NCI-H446 (cell line): ENCODE measurements at regions not wholly inside any gene's neighbourhood (a gene's known extent, or its start where the extent isn't known, plus 50 kb on each side); places are given as distances from the start of the nearest gene placed in this dataset.

Source experiments
- DNase-seq, 2 experiments: peaks; one replicate each; lab custom pipeline; 2025; lab: John Stamatoyannopoulos, UW

DNA sequence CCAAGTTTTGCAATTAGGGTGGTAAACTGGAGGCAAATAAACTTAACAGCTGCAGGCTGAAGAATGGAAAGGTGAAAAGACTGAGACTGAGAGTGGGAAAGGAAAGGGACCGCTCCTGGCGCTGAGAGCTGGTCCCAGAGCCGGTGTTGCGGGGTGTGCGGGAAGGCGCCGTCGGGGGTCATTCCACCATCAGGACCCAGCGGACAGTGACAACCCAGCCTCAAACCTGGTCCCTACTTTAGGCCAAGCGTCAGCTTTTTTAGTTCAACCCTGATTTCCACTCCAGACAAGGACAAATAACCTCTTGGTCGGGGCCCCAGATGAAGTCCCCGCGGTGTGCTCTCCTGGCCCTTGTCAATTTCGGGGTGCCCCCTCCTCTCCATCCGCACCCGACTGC, 145.8 kb upstream of the ETS2 start:
- DNase-seq = no peak

DNA sequence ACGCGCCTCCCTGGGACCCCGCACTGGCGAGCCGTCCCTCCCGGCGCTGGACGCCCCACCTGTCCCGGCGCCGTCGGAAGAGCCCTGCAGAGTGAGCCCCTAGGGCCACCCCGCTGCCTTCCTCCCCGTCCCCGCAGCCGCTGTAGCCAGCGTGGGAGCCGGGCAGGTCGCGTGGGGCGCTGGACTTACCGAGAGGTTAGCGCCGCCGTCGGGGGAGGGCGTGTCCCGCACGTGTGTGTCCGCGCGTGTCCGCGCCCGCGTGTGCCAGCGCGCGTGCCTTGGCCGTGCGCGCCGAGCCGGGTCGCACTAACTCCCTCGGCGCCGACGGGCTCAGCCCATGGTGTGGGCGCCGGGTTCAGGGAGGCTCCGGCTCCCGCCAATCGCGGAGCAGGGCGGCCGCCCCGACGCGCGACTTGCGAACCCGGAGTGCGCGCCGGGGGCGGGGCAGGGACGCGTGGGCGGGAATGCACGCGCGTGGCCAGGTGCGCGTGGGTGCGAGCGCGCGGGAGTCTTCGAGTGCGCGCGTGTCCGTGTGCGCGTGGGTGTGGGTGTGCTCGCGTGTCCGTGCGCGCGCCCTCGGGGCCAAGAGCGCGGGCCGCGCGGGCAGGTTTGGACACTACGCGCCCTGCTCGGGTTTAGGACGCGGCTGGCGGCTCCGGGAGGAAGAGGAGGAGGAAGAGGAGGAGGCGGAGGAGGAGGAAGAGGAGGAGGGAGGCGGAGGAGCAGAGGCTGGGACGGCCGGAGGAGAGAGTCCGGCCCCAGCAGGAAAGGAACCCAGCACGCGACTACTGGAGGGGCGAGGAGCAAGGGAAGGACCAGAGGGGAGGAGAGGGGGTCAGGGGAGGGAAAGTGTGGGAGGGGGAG, 145.2 kb upstream of the ETS2 start:
- no peak for DNase-seq

DNA sequence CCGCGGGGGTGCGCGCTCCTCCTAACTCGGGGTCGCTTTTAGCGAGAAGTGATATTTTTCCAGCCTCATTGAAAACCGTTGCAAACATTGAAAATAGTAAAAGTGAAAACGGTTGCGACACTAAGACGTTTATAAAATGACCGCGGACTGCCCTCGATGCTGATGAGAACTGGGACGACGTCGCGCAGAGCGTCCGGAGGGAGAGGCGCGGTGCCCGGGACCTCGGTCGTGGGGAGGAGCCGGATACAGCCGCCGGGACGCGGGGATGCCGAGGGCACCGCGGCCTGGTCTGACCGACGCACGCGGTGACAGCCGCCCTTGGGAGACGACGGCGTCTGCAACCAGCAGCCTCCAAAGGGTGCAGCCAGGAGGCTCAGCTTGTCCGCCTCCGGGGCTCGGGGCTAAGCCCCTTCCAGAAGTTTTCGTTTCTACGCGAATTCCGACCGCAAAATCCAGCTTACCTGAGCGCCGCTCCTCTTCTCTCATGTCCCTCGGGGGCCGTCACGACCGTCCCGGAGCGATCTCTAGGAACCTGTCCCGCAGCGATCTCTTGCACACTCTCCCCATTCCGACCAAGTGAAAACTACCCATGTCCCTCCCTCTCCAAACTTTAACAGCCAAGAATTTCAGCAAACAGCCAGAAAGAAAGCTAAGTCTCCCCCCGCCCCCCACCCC, 144.4 kb upstream of the ETS2 start:
- no peak for DNase-seq

DNA sequence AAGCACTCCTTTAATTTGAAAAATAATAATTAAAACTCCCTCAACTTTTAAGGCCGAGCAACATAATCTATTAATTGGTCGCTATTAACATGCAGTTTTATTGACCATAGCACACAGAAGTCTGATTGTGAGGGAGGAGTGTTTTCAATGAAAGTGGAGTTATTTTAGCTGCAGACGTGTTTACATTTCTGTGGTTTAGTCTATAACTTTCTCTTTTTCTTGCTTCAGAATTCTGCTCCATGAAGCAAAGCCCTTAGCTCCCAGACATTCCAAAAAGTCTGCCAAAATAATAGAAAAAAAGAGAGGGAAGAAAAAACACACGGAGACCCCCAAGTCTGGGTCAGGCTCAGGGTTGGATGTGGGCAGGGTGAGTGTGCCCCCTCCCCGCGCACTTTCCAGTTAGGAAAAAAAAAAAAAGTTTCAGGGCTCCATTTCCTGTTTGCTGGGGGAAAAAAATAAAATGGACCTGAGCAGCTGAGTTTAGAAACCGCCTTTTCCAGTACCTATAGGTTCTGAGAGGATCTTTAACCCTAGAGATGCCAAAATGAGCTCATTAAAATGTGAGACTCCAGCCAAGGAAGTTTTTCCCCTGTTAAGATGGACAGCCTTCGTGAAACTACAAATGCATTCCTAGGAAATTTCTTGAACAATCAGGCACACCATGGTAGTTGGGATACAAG, 143.7 kb upstream of the ETS2 start:
- no peak for DNase-seq

DNA sequence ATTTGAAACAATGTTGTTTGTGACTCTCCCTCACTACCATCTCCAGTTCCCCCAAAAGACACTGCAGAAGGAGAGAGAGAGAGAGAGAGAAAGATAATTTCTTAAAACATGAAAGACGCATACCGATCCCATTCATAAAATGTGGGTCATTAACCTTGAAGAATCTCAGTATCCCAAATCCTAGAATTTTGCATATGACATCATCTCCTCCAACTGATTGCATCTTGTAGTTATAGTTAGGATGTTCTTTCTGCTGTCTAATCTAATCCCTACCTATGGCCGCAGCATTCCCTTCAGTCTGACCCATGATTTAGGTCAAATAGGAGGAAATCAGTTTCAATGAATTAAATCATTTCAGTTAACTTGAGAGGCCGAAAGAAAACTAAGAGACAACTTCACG, 142.4 kb upstream of the ETS2 start:
- DNase-seq = no peak

DNA sequence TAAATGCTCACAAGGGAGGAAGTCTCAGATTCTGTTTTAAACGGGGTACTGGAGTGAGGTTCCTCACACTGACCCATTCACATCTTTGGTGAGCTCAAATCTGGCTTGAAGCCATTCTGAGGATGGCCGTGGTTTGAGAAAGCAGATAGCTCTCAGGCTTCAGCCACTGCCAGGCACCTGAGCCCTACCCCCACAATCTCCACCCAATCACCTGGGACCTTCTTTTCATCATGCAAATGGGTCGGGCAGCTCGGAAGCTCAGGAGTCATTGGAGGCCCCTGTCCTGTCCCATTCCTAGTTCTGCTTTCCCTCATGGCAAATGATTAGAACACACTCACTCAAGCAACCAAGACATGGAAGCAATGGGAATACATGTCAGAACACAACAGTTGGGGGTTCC, 141.4 kb upstream of the ETS2 start:
- no peak for DNase-seq

DNA sequence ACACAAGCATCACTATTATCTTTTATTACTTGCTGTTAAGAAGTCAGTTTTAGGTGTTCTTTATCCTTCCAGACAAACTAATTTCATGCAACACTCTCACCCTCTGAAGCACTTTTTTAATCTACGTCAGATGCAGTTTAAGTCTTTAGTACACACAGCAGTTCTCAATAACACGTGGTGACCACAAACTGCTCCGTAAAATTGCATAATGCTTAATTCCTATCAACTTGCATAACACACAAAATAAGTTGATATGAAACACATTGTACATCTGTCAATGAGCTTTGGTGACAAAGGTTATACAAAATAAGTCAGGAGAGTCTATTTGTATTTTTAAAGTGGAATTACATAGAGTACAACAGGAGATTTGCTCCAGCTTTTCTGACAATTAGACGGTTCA, 140.9 kb upstream of the ETS2 start:
- DNase-seq = no peak

DNA sequence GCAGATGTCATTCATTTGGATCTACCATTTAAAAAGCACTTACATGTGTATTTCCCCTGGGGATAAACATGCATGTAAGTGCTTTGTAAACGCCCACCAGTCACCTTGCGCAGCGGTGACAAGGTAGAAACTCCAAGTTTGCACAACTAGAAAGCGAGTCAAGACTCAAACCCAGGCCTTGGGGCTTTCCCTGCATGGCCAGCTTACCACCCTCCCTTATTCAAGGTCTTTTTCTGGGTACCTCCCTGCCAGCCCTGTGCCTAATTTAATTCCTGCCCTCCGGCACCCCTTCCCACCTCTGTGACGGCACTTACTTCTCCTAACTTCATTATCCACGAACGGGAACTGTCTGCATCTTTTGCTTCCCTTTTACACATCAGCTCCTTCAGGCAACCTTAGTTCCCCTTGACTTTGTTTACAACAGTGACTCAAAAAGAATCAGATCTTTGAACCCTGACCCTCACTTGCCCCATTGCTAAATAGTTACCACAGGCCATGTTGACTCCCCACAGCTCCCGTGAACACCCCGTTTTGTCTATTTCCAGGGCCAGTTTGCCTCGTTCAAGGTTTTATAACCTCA, 138.3 kb upstream of the ETS2 start:
- no peak for DNase-seq

DNA sequence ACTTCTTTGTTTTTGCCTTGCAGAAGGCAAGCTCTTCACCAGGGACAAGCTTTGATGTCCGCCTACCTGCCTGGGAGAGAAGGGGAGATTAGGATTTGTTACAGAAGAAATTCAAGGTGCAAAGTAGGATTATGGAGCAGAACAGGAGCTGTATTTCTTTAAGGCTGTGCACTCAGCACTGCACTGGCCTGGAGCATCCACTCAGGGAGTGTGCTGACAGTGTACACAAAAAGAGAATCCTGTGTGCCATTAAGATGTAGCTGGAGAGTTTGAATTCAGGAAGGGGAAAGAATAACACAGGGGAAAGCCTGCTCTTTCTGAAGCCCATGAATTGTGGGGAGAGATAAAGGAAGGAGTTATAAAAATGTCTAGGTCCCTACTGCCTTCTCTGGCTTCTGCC, 137.7 kb upstream of the ETS2 start:
- no peak for DNase-seq

DNA sequence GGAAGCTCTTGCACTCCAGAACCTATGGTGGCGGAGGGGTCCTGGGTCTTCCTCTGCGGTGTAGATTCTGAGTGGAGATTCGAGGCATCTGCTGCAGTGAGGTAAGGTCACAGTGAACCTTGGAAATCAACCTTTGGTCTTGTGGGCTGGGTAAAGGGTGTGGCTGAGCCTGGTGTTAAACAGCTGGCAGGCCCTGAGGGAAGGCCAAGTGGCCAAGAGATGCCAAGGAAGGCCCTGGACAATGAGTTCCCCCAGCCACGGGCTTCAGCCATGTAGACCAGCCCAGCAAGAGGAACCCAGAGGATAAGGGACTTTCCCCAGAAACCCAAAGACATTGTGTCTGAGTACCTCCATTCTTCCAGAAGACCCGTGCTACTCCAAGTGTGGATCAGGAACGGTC, 137.2 kb upstream of the ETS2 start:
- DNase-seq = no peak

DNA sequence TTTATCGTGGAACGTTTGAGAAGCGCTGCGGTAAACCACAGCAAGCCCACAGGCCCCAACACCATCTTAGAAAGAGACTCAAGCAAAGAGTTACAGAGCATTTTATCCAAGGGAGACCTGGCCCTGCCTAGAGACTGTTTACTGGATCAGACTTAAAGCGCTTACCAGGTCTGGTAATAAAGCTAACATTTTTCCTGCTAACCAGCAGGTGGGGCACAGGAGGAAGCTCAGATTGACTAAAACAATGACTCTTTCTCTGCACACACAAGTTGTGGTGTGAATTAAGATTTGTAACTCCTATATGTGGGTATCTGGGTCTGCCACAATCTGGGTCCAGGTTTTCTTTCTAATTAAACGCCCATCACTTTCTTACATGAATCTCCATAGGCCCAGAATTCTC, 136.5 kb upstream of the ETS2 start:
- DNase-seq = no peak

DNA sequence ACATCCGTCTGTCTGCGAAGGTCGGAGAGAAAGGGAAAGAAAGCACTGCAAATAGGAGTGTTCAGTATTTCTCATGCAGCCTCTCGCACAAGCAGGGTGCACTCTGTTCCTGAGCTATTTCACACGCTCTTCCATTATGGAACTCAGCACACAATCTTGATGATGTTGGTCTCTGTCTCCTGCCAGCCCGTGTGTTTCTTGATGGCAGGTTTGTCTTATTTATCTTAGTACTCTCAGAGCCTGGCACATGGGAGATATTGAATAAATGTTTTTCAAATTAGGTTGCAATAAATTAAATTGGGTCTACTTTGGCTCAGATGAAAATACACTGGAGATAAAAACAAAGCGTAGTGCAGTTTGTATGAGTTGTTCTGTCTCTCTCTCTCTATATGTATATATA, 134.9 kb upstream of the ETS2 start:
- no peak for DNase-seq

DNA sequence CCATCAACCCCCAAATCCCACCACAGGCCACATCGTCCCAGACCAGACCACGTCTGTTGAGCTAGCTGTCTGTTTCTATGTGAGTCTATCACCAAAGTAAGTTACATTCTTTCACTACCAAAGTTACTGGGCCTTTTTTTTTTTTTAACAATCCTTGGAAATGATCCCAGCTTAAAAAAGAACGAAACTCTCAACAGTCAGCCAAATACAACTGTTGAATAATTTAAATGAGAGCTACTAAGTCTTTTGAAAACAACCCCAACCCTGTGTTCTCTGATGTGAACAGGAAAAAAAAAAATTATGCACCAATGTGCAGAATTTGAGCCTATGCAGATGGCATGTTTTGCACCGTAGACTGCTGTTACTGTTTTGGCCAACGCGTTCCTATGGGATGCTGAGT, 134.0 kb upstream of the ETS2 start:
- DNase-seq = no peak

DNA sequence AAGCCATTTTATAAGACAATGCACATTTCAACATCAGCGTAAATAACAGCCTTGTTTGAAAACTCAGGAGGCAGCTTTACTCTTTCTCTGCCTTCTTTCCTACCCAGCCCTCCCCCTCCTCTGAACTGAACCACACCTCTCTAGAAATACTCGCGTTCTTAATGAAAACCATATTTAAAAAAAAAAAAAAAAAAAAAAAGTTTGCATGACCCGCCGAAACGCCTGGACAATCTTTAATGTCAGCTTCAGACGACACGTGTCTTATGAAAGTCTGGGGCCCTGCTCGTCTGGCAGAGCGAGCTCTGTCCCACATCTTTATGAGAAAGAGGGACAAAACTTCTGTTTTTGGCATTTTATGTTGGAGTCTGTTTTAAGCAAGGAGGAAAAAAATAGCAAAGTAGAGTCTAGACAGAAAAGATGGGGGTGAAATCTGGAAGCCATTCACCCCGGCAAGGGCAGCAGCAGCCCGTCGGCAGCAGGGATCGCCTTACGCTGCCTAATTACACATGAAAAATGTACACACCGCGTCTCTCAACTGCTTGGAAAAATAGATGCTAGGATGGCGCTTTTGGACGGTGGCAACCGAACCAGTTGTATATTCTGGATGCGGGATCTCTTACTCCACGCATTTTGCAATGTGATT, 130.4 kb upstream of the ETS2 start:
- no peak for DNase-seq

DNA sequence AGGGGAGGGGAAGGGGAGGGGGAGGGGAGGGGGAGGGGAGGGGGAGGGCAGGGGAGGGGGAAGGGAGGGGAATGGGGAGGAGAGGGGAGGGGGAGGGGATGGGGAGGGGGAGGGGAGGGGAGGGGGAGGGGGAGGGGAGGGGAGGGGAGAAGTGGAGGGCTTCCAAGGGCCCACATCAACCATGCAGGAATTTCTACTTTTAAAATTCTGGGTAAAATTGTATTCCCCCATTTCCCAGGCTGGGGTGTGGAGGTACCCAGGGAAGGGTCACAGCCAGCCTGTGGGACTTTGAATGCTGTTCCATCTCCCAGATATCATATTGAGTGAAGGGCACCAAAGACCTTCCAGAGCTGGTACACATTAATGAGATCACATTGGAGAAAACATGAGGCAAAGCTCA, 126.9 kb upstream of the ETS2 start:
- no peak for DNase-seq

DNA sequence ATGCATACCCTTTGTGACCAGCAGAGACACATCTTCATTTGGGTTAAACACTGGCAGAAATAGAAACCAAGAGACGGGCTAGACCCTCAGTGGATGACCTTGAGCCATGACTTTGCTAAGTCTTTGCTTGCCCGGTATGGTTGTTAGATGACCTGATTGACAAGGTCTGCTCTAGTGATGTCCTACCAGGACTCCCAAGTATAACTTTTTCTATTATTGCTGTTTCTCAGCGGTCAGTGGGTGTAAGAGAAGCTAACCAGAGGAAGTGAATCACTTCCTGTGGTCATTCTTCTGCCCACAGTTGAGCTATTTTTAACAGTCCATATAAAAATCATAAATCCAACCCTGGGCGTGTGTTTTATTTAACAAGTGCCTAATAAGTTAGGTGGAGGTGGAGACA, 126.2 kb upstream of the ETS2 start:
- no peak for DNase-seq

DNA sequence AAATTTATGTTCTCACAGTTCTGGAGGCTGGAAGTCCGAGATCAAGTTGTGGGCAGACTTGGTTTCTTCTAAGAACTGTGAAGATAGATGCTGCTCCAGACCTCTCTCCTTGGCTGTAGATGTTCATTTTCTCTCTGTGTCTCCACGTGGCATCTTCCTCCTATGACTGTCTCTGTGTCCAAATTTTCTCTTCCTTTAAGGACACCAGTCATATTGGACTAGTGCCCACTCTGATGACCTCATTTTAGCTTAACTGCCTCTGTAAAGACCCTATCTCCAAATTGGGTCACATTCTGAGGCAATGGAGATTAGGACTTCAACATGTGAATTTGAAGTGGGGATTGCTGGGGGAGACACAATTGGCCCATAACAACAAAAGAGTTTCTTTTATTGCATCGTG, 125.3 kb upstream of the ETS2 start:
- no peak for DNase-seq

DNA sequence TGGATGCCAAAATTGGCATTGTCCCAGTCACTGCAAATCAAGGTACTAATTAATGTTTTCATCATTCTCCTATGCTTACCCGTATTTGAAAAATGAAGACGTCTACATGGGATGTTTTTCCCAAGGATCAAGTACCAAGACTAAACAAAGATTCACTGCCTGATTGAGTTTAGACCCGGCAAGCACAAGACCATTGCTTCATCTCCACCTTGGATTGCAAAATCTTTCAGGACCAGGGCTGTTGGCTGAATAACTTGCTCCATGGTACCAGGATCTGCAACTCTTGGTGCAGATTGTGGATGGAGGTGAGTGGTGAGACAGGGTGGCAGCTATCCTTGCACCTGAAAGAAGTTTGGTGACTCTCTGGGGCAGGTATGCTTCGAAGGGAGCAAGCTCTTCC, 122.5 kb upstream of the ETS2 start:
- DNase-seq = no peak

DNA sequence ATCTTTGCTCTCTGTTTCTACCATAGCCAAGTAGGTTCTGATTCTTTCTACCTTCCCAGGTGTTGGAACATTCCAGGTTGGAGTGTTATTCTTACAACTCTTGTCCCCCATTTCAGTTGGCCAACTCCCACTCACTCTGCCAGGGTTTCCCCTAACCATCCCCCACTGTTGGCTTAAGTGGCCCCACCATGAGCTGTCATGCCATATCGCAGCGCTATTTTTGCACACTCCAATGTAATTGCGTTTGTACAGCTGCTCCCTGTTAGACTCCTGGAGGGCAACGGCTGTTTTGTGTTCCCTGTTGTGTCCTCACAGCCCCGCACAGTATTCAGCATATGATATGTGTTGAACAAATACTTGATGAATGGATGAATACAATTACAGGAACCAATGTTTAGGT, 117.7 kb upstream of the ETS2 start:
- no peak for DNase-seq

DNA sequence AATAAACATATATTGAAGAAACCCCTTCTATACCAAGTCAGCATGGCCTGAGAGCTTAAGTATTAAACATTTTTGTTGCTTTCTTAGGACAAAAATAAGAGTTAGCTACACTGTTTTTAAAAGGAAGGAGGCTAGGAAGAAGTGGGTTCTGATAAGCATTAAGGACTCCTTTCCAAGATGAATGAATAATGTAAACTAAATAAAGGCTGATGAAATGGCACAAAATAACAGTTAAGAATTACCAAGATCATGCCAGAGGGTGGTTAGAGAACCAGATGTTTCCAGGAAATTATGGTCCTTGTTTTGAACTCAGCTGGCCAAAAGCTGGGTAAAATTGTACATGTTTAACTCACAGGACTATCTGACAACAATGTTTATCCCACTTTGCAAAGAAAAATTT, 114.1 kb upstream of the ETS2 start:
- no peak for DNase-seq

DNA sequence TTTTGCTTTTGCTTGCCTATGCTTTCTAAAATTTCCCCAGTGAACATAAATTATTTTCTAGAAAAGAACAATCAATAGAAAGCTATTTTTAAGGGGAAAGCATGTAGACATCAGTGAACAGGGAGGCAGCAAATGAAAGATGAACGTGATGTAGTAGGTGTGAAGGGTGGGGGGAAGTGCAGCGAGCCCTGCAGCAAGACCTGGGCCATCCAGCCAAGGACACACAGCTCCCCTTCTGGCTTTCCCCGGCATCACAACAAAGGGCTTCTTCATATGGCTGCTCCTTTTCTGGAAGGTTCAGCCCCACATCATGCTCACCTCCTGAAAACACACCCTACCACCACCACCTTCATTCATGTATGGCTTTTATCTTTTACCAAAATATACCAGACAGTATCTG, 109.2 kb upstream of the ETS2 start:
- DNase-seq = no peak

DNA sequence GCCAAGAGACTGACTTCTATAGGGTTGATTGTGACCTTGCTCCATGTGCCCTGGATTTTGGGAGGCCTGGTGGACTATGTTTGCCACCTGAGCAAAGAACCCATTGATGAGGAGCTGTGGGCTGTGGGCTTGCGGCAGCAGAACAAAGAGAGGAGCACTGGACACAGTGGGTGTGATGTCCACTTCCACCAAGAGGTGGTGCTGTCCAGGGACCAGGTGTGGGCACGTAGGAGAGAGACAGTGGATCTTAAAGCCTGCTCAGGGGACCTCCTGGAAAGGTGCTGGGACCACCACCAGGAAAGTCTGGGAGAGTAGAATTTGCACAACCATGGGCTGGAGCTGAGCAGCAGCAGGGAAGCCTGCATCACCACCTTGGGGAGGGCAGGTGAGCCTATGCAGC, 106.7 kb upstream of the ETS2 start:
- no peak for DNase-seq
